ENCODE measurements at regions not wholly inside any gene's neighbourhood (a gene's known extent, or its start where the extent isn't known, plus 50 kb on each side); places are given as distances from the start of the nearest gene placed in this dataset.
A peak's percentile ranks its signal among the peaks of the same experiment; 100 is the strongest.

GRCh38 chr10:59098387-59098786 lies 78.1 kb upstream of the PHYHIPL start:
- no peak overlapping the region for H3K27ac ChIP-seq (ENCODE audit: low read depth in 1 of 2, low read length in 1 of 2)
- no peak overlapping the region for H3K9ac ChIP-seq (ENCODE audit: insufficient read depth in 1 of 2, low read length in 2 of 2)
- H3K4me3 ChIP-seq, result no peak overlapping the region
- H3K27me3 ChIP-seq (ENCODE audit: control insufficient read depth in 3 of 3, insufficient read depth in 3 of 3, low read length in 2 of 3), result no peaks in the 10 kb centered on the region
- H3K4me1 ChIP-seq (ENCODE audit: control insufficient read depth in 5 of 5, insufficient read depth in 5 of 5, low read length in 5 of 5), result peaks cover 0 to 17% (median 0%) of the 10 kb centered on the region in 5 donors
- DNase-seq (peak; percentile 65 to 89 (median 86)), ATAC-seq (ENCODE audit: insufficient read depth, low FRiP score) (no peak)
- no peaks in the 10 kb centered on the region for H3K36me3 ChIP-seq (ENCODE audit: control insufficient read depth in 4 of 4, insufficient read depth in 4 of 4, low read length in 4 of 4)
- no peak for TF ChIP-seq CTCF (IDR thresholded peaks at IDR 0.05; ENCODE audit: control extremely low read depth, extremely low read depth)
- H3K9me3 ChIP-seq (ENCODE audit: control insufficient read depth in 4 of 4, insufficient read depth in 3 of 4, low read length in 3 of 4), result no peaks in the 10 kb centered on the region

GRCh38 chr10:59098831-59099452 lies 77.5 kb upstream of the PHYHIPL start:
- peaks cover 0 to 13% (median 0%) of the 10 kb centered on the region in 5 donors for H3K4me1 ChIP-seq (ENCODE audit: control insufficient read depth in 5 of 5, insufficient read depth in 5 of 5, low read length in 5 of 5)
- H3K9me3 ChIP-seq (ENCODE audit: control insufficient read depth in 4 of 4, insufficient read depth in 3 of 4, low read length in 3 of 4), result no peaks in the 10 kb centered on the region
- no peak for TF ChIP-seq CTCF (IDR thresholded peaks at IDR 0.05; ENCODE audit: control extremely low read depth, extremely low read depth)
- no peaks in the 10 kb centered on the region for H3K36me3 ChIP-seq (ENCODE audit: control insufficient read depth in 4 of 4, insufficient read depth in 4 of 4, low read length in 4 of 4)
- ATAC-seq (ENCODE audit: insufficient read depth, low FRiP score), result no peak
- no peak overlapping the region for H3K27ac ChIP-seq (ENCODE audit: low read depth in 1 of 2, low read length in 1 of 2)
- no peaks in the 10 kb centered on the region for H3K27me3 ChIP-seq (ENCODE audit: control insufficient read depth in 3 of 3, insufficient read depth in 3 of 3, low read length in 2 of 3)
- 46 to 61% methylated on average over 4 of the region's 4 CpGs for WGBS, 2 donors
- DNase-seq, result peak in 2 of 3 donors; percentile 78 to 81
- H3K4me3 ChIP-seq, result no peak overlapping the region
- no peak overlapping the region for H3K9ac ChIP-seq (ENCODE audit: insufficient read depth in 1 of 2, low read length in 2 of 2)

- Histone ChIP-seq H3K4me3 (no peak overlapping the region), H3K4me1 (ENCODE audit: control insufficient read depth in 5 of 5, insufficient read depth in 5 of 5, low read length in 5 of 5) (peaks cover 0 to 13% (median 0%) of the 10 kb centered on the region in 5 donors), H3K27ac (ENCODE audit: low read depth in 1 of 2, low read length in 1 of 2) (no peak overlapping the region), H3K9me3 (ENCODE audit: control insufficient read depth in 4 of 4, insufficient read depth in 3 of 4, low read length in 3 of 4) (no peaks in the 10 kb centered on the region), H3K27me3 (ENCODE audit: control insufficient read depth in 3 of 3, insufficient read depth in 3 of 3, low read length in 2 of 3) (no peaks in the 10 kb centered on the region), H3K9ac (ENCODE audit: insufficient read depth in 1 of 2, low read length in 2 of 2) (no peak overlapping the region), H3K36me3 (ENCODE audit: control insufficient read depth in 4 of 4, insufficient read depth in 4 of 4, low read length in 4 of 4) (no peaks in the 10 kb centered on the region)
- ATAC-seq (ENCODE audit: insufficient read depth, low FRiP score) (no peak), DNase-seq (peak; percentile 53 to 79 (median 79))
- 70 to 77% methylated on average over 2 of the region's 2 CpGs for WGBS, 2 donors
- TF ChIP-seq CTCF (IDR thresholded peaks at IDR 0.05; ENCODE audit: control extremely low read depth, extremely low read depth), result no peak
Measured at GRCh38 chr10:59099481-59099880, 77.0 kb upstream of the PHYHIPL start.

- ATAC-seq (ENCODE audit: insufficient read depth, low FRiP score) (no peak), DNase-seq (no peak)
- Histone ChIP-seq H3K9ac (ENCODE audit: insufficient read depth in 1 of 2, low read length in 2 of 2) (no peak overlapping the region), H3K27me3 (ENCODE audit: control insufficient read depth in 3 of 3, insufficient read depth in 3 of 3, low read length in 2 of 3) (no peaks in the 10 kb centered on the region), H3K27ac (ENCODE audit: low read depth in 1 of 2, low read length in 1 of 2) (no peak overlapping the region), H3K4me1 (ENCODE audit: control insufficient read depth in 5 of 5, insufficient read depth in 5 of 5, low read length in 5 of 5) (peaks cover 0 to 13% (median 0%) of the 10 kb centered on the region in 5 donors), H3K9me3 (ENCODE audit: control insufficient read depth in 4 of 4, insufficient read depth in 3 of 4, low read length in 3 of 4) (no peaks in the 10 kb centered on the region), H3K36me3 (ENCODE audit: control insufficient read depth in 4 of 4, insufficient read depth in 4 of 4, low read length in 4 of 4) (no peaks in the 10 kb centered on the region), H3K4me3 (no peak overlapping the region)
- no peak for TF ChIP-seq CTCF (IDR thresholded peaks at IDR 0.05; ENCODE audit: control extremely low read depth, extremely low read depth)
- WGBS, 2 donors, result 85 to 86% methylated on average over 4 of the region's 4 CpGs
Measured at GRCh38 chr10:59102394-59102793, 74.0 kb upstream of the PHYHIPL start.

All from lung (tissue), 11 donors.